Adipocyte (in vitro differentiated cells): ENCODE measurements at regions not wholly inside any gene's neighbourhood (a gene's known extent, or its start where the extent isn't known, plus 50 kb on each side); places are given as distances from the start of the nearest gene placed in this dataset.

ENCODE experiments used
- DNase-seq: peaks from one replicate; pipeline ENCODE4 v3.0.0-alpha.2; 2015; ENCODE audit warnings: low read depth
- H3K27me3 ChIP-seq: replicated peaks from 2 replicates; pipeline ENCODE4 v1.7.0; 2013; ENCODE audit warnings: mild to moderate bottlenecking, low read length, moderate library complexity; ENCODE audit not compliant: control insufficient read depth, insufficient read depth
- H3K36me3 ChIP-seq: 2 replicates; pipeline ENCODE4 v1.7.0; 2013; ENCODE audit warnings: low read length, mild to moderate bottlenecking, moderate library complexity; ENCODE audit not compliant: control insufficient read depth, insufficient read depth, severe bottlenecking
- H3K4me1 ChIP-seq: 2 replicates; pipeline ENCODE4 v1.7.0; 2013; ENCODE audit warnings: mild to moderate bottlenecking, low read length, moderate library complexity; ENCODE audit not compliant: control insufficient read depth, insufficient read depth
- H3K4me3 ChIP-seq: 2 replicates; pipeline ENCODE4 v1.7.0; 2013; ENCODE audit warnings: mild to moderate bottlenecking, low read length, moderate library complexity
- H3K9ac ChIP-seq: 2 replicates; pipeline ENCODE4 v1.7.0; 2013; ENCODE audit warnings: mild to moderate bottlenecking, low read length, moderate library complexity
- H3K9me3 ChIP-seq: 2 replicates; pipeline ENCODE4 v1.7.0; 2013; ENCODE audit warnings: mild to moderate bottlenecking, low read length, moderate library complexity; ENCODE audit not compliant: control insufficient read depth

GRCh38 chr3:139287557-139287956 lies 56.3 kb upstream of the MRPS22 start:
- Histone ChIP-seq H3K9ac (no peak overlapping the region), H3K36me3 (no peaks in the 10 kb centered on the region), H3K4me1 (no peaks in the 10 kb centered on the region), H3K4me3 (no peak overlapping the region), H3K27me3 (no peaks in the 10 kb centered on the region), H3K9me3 (no peaks in the 10 kb centered on the region)
- no peak for DNase-seq

- Histone ChIP-seq H3K9ac (no peak overlapping the region), H3K4me1 (no peaks in the 10 kb centered on the region), H3K27me3 (no peaks in the 10 kb centered on the region), H3K36me3 (no peaks in the 10 kb centered on the region), H3K9me3 (no peaks in the 10 kb centered on the region), H3K4me3 (no peak overlapping the region)
- no peak for DNase-seq
Observed at GRCh38 chr3:139288266-139288821, 55.5 kb upstream of the MRPS22 start.

GRCh38 chr3:139289860-139290524 lies 53.8 kb upstream of the MRPS22 start:
- H3K27me3 ChIP-seq = no peaks in the 10 kb centered on the region
- no peaks in the 10 kb centered on the region for H3K36me3 ChIP-seq
- H3K9me3 ChIP-seq = no peaks in the 10 kb centered on the region
- no peak overlapping the region for H3K9ac ChIP-seq
- DNase-seq = no peak
- no peaks in the 10 kb centered on the region for H3K4me1 ChIP-seq
- H3K4me3 ChIP-seq = no peak overlapping the region

GRCh38 chr3:139291276-139292051 lies 52.4 kb upstream of the MRPS22 start:
- H3K4me3 ChIP-seq = no peak overlapping the region
- H3K27me3 ChIP-seq = no peaks in the 10 kb centered on the region
- no peaks in the 10 kb centered on the region for H3K36me3 ChIP-seq
- H3K9ac ChIP-seq = no peak overlapping the region
- H3K9me3 ChIP-seq = no peaks in the 10 kb centered on the region
- no peak for DNase-seq
- no peaks in the 10 kb centered on the region for H3K4me1 ChIP-seq

GRCh38 chr3:139292192-139292591 lies 51.6 kb upstream of the MRPS22 start:
- DNase-seq = no peak
- Histone ChIP-seq H3K27me3 (no peaks in the 10 kb centered on the region), H3K9me3 (no peaks in the 10 kb centered on the region), H3K9ac (no peak overlapping the region), H3K36me3 (no peaks in the 10 kb centered on the region), H3K4me3 (no peak overlapping the region), H3K4me1 (no peaks in the 10 kb centered on the region)

- no peak for DNase-seq
- H3K27me3 ChIP-seq = no peaks in the 10 kb centered on the region
Observed at GRCh38 chr3:139292711-139293664, 50.8 kb upstream of the MRPS22 start.

GRCh38 chr3:139293665-139294023 lies 50.2 kb upstream of the MRPS22 start:
- Histone ChIP-seq H3K9me3 (no peaks in the 10 kb centered on the region), H3K4me3 (no peak overlapping the region), H3K4me1 (no peaks in the 10 kb centered on the region), H3K9ac (no peak overlapping the region), H3K36me3 (no peaks in the 10 kb centered on the region), H3K27me3 (no peaks in the 10 kb centered on the region)
- DNase-seq = no peak

More at GRCh38 chr3:139292711-139293664, 50.8 kb upstream of the MRPS22 start:
- Histone ChIP-seq H3K4me3 (no peak overlapping the region), H3K9ac (no peak overlapping the region), H3K9me3 (no peaks in the 10 kb centered on the region), H3K36me3 (no peaks in the 10 kb centered on the region), H3K4me1 (no peaks in the 10 kb centered on the region)
